ENCODE measurements at regions not wholly inside any gene's neighbourhood (a gene's known extent, or its start where the extent isn't known, plus 50 kb on each side); places are given as distances from the start of the nearest gene placed in this dataset.

GRCh38 chr7:138398857-138399256 is 61.2 kb upstream of the TRIM24 start:
- no peaks in the 10 kb centered on the region for H3K4me1 ChIP-seq
- ATAC-seq (no peak), DNase-seq (no peak)
- no peak for TF ChIP-seq CTCF (IDR thresholded peaks at IDR 0.05)
- TF ChIP-seq POLR2A (IDR thresholded peaks at IDR 0.05): no peak
- H3K27ac ChIP-seq: no peak overlapping the region
- no peaks in the 10 kb centered on the region for H3K27me3 ChIP-seq
- WGBS, 4 donors: 55 to 98% (median 83%) methylated on average over 1 of the region's 1 CpG
- intact Hi-C loops (cut with DNase I): no loop called here
- H3K9me3 ChIP-seq: no peaks in the 10 kb centered on the region
- H3K4me3 ChIP-seq: no peak overlapping the region
- no peaks in the 10 kb centered on the region for H3K36me3 ChIP-seq

- Histone ChIP-seq H3K27me3 (no peaks in the 10 kb centered on the region), H3K27ac (no peak overlapping the region), H3K36me3 (no peaks in the 10 kb centered on the region), H3K9me3 (no peaks in the 10 kb centered on the region), H3K4me1 (no peaks in the 10 kb centered on the region), H3K4me3 (no peak overlapping the region)
- DNase-seq (no peak), ATAC-seq (no peak)
- intact Hi-C loops (cut with DNase I): loop anchor here in 1 of 10 donors (10.0 kb wide), 1 partner anchor 66 kb away; no protein-coding TSS in a partner anchor
- TF ChIP-seq CTCF (IDR thresholded peaks at IDR 0.05): no peak
- no peak for TF ChIP-seq POLR2A (IDR thresholded peaks at IDR 0.05)
- 72 to 78% (median 77%) methylated on average over 6 of the region's 6 CpGs for WGBS, 4 donors
Measured at GRCh38 chr7:138400400-138400886, 59.6 kb upstream of the TRIM24 start.

GRCh38 chr7:138402749-138403148 is 57.3 kb upstream of the TRIM24 start:
- DNase-seq (no peak), ATAC-seq (no peak)
- Histone ChIP-seq H3K27ac (no peak overlapping the region), H3K9me3 (no peaks in the 10 kb centered on the region), H3K27me3 (no peaks in the 10 kb centered on the region), H3K4me1 (peaks cover 0 to 2% (median 0%) of the 10 kb centered on the region in 12 donors), H3K36me3 (no peaks in the 10 kb centered on the region), H3K4me3 (no peak overlapping the region)
- TF ChIP-seq POLR2A (IDR thresholded peaks at IDR 0.05) (no peak), CTCF (IDR thresholded peaks at IDR 0.05) (no peak)
- 97 to 100% (median 99%) methylated on average over 1 of the region's 1 CpG for WGBS, 4 donors
- intact Hi-C loops (cut with DNase I): loop anchor here in 1 of 10 donors (10.0 kb wide), 1 partner anchor 68 kb away; no protein-coding TSS in a partner anchor

- intact Hi-C loops (cut with DNase I): loop anchor here in 1 of 10 donors (10.0 kb wide), 1 partner anchor 71 kb away; no protein-coding TSS in a partner anchor
- 92 to 100% (median 94%) methylated on average over 1 of the region's 1 CpG for WGBS, 4 donors
- H3K27ac ChIP-seq: no peak overlapping the region
- H3K36me3 ChIP-seq: no peaks in the 10 kb centered on the region
- H3K4me1 ChIP-seq: peaks cover 0 to 12% (median 0%) of the 10 kb centered on the region in 12 donors
- no peak overlapping the region for H3K4me3 ChIP-seq
- ATAC-seq (no peak), DNase-seq (no peak)
- no peaks in the 10 kb centered on the region for H3K27me3 ChIP-seq
- TF ChIP-seq CTCF (IDR thresholded peaks at IDR 0.05): no peak
- TF ChIP-seq POLR2A (IDR thresholded peaks at IDR 0.05): no peak
- H3K9me3 ChIP-seq: no peaks in the 10 kb centered on the region
Measured at GRCh38 chr7:138405496-138405895, 54.6 kb upstream of the TRIM24 start.
